Stimulated activated CD4-positive, alpha-beta T cell treated with anti-CD3 and anti-CD28 coated beads, Interleukin-15, amount 100 ng/mL, for 1 hour (primary cell): ENCODE measurements at regions not wholly inside any gene's neighbourhood (a gene's known extent, or its start where the extent isn't known, plus 50 kb on each side); places are given as distances from the start of the nearest gene placed in this dataset.

ENCODE experiments used
- DNase-seq, 2 donors: peaks; one replicate each; pipeline ENCODE4 v3.0.0-alpha.2; 2020; ENCODE audit warnings: low read depth in 1 of 2, low spot score in 1 of 2

GRCh38 chr9:89721176-89721700 is 116.4 kb downstream of the GADD45G start:
- DNase-seq = no peak

- DNase-seq = no peak
These were observed 117.2 kb downstream of the GADD45G start for GRCh38 chr9:89721971-89722530.

- DNase-seq = no peak
These were observed 117.9 kb downstream of the GADD45G start for GRCh38 chr9:89722712-89723111.

GRCh38 chr9:89723469-89724100 is 118.8 kb downstream of the GADD45G start:
- no peak for DNase-seq

GRCh38 chr9:89724659-89725058 is 119.8 kb downstream of the GADD45G start:
- no peak for DNase-seq

GRCh38 chr9:89725271-89725670 is 120.5 kb downstream of the GADD45G start:
- no peak for DNase-seq

- no peak for DNase-seq
These were observed 125.2 kb downstream of the GADD45G start for GRCh38 chr9:89729954-89730530.

- no peak for DNase-seq
These were observed 125.9 kb downstream of the GADD45G start for GRCh38 chr9:89730715-89731114.

GRCh38 chr9:89731262-89732182 is 126.7 kb downstream of the GADD45G start:
- DNase-seq = no peak

GRCh38 chr9:89732295-89732938 is 127.6 kb downstream of the GADD45G start:
- DNase-seq = no peak

GRCh38 chr9:89732939-89733324 is 128.1 kb downstream of the GADD45G start:
- no peak for DNase-seq

- DNase-seq = no peak
These were observed 129.8 kb downstream of the GADD45G start for GRCh38 chr9:89734600-89735041.

- no peak for DNase-seq
These were observed 133.5 kb downstream of the GADD45G start for GRCh38 chr9:89738137-89738932.

GRCh38 chr9:89739511-89739910 is 134.7 kb downstream of the GADD45G start:
- DNase-seq = no peak

- no peak for DNase-seq
These were observed 135.1 kb downstream of the GADD45G start for GRCh38 chr9:89739916-89740315.

GRCh38 chr9:89740722-89741121 is 135.9 kb downstream of the GADD45G start:
- DNase-seq = no peak

GRCh38 chr9:89742660-89743059 is 137.8 kb downstream of the GADD45G start:
- no peak for DNase-seq

GRCh38 chr9:89743216-89743572 is 138.4 kb downstream of the GADD45G start:
- no peak for DNase-seq

- peak in 1 of 2 donors; percentile 40 for DNase-seq
These were observed 138.9 kb downstream of the GADD45G start for GRCh38 chr9:89743573-89744254.

- DNase-seq = no peak
These were observed 139.4 kb downstream of the GADD45G start for GRCh38 chr9:89744255-89744648.
